ENCODE measurements at regions not wholly inside any gene's neighbourhood (a gene's known extent, or its start where the extent isn't known, plus 50 kb on each side); places are given as distances from the start of the nearest gene placed in this dataset.

DNA sequence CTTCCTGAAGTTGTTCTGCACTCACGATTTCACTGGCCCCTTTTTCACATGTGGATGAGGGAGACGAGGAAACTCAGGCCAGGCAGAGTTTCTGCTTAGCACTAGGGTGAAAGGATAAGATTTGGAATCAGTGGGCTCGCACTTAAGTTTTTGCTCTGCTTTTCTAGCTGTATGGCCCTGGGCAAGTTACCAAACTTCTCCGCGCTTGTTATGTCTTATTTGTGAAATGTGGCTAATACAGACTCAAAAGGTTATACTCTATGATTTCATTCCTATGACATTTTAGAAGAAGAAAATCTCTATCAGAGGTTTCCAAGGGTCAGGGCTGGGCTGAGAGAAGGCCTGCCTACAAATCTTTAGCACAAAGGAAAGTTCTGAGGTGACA is 191.9 kb upstream of the LRIG1 start:
- peak; percentile 43 for FAIRE-seq

DNA sequence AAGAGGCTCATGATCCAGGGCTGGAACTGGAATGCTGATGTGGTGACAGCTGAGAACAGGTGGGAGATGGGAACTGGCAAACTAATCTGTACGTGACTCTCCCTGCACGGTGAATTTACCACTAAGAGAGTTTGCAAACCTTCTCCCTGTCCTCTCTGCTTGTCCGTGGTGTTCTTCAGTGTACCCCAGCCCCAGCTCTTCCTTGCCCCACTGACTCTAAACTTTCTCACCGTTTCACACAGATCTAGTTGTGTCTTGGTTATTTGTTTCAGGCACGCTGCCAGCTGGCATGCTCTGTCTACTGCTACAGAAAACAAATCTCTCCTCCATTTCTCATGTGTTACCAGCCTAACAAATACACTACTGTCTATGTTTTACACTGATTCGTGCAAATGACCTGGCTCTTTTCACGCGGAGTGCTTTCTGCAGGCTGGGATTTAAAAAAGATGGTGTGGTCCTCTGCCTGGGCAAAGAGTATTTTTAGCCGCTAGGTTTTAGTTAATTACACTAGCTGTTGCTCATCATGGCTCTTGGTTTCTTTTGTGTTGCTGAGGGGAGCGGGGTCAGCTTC is 192.7 kb upstream of the LRIG1 start:
- no peak for FAIRE-seq

DNA sequence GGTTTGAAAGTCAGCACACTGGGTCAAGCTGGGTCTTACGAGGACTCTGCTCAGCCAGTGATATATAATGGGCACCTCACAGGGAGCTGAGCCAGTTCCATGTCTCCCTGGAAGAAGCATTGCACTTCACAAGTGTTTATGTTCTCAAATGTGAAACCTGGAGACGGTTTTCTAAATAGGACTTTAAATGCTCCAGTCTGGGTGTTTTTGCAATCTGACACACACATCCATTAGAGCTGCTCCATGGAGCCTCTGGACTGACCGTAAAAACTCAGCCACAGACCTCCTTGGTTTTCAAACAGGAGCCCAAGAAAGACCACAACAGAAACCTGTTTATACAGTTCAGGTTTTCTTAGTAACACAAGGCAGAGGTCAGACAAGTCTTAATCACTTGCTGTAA is 201.3 kb upstream of the LRIG1 start:
- FAIRE-seq = no peak

DNA sequence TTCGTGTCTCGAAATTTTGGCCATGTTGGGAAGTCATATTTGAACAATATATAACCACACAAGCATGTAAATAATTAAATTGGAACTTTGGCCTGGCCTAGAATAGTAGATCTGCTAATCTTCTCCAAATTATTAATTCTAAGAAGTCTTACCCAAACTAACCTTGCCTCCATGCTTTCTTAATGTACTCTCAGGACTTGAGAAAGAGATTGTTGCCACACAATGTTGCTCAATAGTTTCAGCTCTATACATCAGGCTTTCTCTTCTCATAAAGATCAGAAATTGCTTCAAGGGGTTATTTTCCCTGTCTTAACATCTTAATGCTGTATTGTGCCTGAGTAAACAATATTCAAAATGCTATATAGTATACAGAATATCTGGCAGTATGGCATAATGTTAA is 202.7 kb upstream of the LRIG1 start:
- FAIRE-seq = no peak

DNA sequence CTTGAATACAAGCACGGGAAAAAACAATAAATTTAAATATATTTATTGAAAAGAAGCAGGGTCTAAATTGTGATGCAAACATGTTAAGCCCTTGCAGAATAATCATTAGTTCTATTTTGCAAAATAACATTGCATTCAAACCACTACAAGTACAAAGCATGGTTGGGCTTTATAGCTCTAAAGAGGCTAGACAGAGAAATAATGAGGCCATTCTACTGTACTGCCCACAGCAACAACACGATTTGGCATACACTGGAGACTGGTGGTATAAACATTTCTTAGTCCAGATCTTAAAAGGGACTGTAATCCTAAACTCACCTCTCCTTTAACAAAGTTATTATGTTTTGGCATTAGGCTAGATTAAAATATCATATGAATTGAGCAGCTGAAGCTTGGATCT is 204.3 kb upstream of the LRIG1 start:
- no peak for FAIRE-seq

DNA sequence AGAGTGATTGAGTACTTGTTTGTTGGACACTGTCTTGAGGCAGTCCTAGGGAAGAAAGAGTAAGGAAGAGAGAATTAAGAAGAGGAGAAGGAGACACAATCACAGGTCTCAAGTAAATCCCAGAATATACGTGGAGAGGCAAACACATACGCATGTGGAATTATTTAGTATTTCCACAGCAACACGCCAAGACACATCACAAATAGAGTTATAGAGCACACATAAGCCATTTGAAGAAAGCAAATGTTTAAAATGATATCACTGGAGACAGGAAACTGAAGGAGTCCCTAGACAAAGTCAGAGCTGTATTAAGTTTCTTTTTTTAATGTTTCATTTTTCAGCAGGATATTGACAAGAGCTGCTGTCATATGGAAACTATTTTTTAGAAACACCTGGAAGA is 206.1 kb upstream of the LRIG1 start:
- FAIRE-seq = no peak

DNA sequence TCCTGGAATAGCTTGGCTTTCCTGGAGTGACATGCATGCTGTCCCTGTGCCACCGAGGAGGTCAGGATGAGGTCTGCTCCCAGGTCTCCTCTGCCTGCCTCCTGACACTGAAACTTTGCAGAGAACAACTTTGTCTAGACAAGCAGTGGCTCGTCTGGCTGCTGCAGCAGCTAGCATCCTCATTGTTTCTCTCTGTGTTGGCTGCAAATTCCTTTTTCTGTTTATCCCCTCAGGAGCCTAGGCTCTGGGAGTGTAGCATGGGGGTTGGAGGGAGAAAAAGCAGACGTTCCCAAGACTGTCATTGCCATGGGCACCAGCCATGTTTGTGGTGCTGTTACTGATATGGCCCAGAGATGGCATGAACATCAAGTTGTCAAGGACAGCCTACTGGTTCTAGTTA is 208.7 kb upstream of the LRIG1 start:
- no peak for FAIRE-seq

DNA sequence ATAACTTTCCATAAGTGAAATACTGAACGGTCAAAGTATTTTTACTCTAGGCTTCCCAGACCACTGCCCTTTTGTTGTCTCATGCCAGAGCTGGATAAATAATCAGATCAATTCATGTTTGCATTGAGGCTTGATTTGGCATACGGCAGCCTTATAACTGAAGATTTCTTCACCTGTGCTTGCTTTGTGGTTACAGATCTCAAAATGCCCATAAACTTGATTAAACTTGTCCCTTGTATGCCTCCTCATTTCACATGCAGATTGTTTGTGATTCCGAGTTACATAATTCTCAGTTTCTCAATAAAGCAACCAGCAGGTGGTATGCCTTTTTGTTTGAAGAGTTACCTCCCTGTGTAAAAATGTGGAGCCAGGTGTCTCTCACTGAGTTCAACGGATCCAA is 211.4 kb upstream of the LRIG1 start:
- FAIRE-seq = no peak

DNA sequence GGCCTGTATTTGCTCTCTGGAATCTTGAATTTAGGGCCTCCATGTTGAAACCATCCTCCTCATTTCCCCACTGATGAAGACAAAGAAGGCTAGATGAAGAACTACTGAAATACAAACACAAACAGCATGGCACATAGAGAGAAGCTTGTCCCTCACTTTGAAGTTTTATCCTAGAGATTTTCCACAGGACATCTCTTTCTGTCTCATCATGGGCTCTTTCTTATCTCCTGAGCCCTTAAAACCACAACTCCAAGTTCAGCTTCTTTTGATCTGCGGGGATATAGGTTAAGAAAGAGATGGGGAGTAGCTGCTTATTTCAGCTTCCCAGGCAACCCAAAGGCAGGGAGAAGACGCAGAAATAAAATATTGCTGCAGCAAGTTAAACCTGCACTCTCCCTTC is 213.1 kb upstream of the LRIG1 start:
- no peak for FAIRE-seq

DNA sequence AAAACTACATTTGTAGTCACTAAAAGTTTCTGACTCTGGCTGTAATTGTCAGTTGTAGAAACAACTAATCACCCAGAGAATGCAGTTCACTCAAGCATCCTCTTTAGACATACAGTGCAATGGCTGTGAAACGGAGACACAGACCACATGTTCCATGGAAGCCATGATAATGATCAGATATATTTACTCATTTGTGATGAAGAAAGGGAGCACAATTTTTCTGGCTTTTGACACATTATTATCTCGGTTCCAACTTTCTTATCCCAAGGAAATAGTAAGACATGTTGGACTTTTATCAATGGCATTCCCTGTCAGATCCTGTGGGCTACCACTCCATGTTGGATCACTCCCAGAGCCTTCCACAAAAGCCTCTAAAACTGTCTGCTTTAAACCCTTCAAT is 215.0 kb upstream of the LRIG1 start:
- FAIRE-seq = no peak

DNA sequence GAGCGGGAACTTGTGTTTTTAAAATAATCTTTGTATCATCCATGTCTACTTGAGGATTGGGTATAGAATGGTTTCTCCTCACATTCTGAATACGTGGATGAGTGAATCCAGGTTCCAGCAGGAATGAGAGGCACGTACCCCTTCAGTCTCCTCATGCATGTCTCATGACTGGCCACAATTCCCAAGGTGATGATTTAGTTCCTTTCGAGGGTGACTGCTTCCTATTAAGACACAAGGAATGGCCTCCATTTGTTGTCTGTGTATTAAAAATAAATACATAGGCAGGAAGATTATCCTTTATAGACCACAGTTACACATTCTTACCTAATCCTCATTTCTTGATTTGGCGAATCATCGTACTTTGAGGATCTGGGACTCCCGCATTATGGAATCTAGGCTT is 217.0 kb upstream of the LRIG1 start:
- no peak for FAIRE-seq

DNA sequence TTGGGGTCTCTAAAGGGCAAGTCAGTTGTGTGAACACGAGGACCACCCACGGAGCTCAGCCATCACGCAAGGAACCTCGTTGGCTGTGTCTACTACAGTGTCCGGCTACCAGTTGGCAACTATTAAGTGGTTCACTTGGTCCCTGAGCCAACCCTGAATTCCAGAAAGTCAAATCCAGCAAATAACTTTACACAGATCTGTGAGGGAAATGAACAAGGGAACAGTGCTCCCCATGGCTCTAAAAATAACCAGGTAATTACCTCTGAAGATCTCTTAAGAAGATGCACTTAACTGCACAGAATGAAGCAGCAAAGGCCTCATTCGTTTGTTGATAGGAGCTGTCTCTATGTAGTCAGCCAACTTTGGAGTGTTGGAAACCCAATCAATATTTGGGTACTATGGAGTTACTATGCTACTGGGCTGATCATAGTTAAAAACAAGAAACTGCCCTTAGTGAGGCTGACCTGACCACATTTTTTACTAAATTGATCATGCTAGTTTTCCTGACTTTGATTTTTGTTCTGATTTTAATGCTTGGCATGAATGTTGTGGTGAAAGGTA is 219.1 kb upstream of the LRIG1 start:
- FAIRE-seq = no peak

DNA sequence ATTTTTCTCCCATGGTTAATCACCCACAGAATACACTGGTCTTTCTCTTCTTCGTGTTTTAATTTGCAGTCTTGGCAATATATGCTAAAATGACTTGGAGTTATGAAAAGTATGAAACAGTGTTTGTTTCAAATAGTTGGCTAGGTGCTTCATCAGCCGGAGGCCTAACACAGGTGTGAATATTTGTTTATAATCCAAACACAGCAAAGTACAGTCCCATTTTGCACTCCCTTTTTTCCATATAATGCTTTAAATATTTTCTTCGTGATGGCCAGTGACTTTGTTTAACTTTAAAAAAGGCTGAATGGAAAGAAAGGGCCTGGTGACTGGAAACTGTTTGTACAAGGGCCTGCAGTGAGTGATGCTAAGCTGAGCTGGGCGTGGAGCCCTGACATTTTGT is 219.7 kb upstream of the LRIG1 start:
- no peak for FAIRE-seq

DNA sequence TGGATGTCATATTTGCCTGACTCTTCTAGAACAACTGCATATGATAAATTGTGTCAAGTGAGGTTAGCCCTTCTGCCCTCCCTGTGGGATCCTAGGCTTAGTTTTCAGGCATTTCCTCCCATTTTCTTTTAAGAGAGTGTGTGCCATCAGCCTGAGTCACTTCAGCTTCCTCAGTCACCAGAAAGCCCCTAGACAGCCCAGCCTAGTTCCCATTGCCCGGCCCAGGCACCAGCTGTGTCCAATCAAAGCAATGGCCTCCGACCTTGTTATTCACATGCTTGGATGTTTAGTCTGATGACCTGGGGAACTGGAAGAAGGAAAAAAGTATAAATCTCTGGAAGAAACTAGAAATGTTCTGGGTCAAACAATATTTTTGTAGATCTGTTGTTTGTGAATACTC is 221.9 kb upstream of the LRIG1 start:
- no peak for FAIRE-seq

DNA sequence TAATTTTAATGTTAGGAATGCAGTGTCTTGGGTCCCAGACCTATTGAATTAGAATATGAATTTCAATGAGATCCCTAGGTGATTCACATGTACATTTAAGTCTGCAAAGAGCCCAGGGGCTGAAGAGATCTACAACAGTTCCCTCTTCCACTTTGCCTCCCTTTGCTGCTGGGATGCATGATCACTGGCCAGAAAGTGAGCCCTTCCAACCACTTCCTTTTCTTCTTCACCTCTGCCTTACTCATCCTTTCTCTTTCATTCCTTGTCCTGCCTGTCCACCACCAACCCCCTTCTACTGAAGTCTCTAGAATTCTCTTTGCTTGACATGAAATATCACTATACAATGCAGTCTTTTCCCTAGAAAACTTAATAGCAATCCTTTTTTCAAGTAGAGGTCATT is 222.4 kb upstream of the LRIG1 start:
- FAIRE-seq = no peak

DNA sequence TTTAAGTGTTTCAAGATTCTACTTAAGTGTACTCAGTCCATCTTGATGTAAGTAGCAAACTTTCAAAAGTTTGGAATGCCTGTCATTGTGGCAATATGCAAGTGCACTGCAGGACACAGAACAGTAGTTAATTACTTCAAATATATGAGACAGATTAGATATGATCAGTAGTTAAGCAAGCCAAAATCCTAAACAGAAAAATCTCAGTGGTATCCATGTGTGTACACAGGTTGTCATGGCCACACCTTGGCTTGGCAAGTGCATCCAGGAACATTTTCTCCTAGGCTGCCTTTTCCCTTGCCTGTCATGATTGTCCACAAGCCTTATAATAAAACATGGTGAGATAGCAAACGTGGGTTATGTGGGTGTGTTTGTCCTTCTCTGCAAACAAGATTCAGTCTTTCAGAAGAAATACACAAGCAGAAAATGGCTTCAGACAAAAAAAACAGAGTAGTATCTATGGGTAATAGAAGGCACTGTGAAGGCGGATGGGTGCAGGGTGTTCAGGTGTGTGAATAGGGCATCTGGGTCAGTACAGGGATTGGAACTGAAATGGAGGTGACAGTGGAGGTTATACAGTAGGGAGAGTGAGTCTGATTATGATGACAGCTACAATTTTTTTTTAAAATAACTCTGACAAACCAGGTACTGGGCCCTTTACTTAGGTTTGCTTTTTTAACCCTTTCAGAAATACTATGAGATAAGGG is 229.0 kb upstream of the LRIG1 start:
- FAIRE-seq = no peak

DNA sequence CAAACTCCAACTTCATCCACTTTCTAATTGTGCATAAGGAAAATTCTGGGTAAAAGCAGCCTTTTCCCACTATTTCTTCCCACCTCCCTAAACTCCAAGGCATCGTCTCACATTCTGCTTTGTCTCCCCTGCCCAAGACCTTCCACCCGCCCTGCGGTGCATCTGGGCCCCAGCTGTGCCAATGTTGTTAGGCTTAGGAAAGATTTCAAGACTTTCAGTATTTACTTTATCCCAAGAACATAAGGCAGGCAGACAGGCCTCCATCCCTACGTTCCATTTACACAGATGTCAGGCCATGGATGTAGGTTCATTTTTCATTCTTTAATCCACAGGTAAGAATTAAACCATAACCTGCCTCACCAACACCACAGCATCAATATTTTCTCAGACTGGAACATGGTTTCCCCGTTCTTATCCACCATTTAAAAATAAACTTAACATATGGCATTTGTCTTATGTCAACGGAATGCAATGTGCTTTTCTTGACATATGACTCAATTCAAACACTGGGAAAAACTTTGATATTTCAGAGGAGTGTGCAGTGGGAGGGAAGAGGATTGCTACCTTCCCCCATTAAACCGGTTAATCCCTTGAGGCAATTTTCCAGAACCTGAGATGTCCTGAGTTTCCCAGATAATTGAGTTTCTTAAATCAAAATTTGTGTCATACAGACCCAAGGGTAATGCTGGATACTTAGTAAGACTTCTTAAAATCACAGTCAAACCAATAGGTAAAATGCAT is 238.0 kb upstream of the LRIG1 start:
- FAIRE-seq = no peak

DNA sequence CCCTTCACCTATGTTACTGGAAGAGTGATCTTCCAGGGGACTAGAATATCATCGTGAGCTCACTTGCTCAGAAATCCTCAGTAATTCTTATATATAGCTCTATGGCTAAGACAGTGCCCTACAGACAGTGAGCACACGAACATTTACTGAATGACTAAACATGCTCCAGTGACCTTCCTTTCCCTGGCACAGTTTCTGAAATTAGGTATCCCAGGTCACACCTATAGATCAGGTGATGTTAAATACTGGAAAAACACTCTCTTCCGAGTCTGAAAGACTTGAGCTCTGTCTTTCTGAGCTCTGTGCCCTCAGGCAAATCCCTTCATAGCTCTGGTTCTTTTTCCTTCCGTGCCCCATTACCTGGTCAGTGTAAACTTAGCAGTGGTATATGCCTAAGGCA is 239.4 kb upstream of the LRIG1 start:
- FAIRE-seq = no peak

DNA sequence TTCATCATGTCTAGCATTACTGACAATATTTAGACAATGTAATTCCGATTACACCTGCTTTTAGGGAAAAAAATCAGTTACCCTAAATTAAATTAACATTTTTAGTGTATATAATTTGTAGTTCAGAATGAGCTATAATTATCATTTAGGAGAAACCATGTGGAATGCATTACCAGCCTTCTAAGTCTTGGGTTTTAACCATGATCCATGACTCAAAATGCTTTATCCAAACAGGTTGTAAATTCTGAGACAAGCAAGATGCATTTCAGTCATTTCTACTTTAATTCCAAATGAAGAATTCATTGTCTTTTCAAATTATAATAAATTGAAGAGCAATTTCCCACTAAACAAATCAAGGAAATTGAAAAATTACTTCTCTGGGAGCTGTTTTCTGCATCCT is 243.7 kb upstream of the LRIG1 start:
- no peak for FAIRE-seq

DNA sequence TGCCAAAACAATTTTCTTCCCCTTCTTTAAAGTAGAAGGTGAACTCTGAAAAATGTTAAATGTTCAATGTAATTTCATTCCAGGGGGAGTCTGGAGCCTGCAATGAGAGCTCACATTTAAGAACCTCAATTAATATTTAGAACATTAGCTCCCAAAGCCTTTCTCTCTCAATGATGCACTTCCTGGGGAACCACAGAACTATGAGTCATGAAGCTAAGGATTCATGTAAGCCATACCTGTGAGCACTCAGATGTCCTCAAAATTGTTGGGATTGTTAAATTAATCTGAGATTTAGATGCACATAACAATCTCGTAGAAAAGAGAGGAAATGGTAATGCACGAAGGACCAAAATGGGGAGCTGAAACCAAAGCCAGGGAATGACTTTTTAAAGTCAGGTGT is 244.2 kb upstream of the LRIG1 start:
- no peak for FAIRE-seq

DNA sequence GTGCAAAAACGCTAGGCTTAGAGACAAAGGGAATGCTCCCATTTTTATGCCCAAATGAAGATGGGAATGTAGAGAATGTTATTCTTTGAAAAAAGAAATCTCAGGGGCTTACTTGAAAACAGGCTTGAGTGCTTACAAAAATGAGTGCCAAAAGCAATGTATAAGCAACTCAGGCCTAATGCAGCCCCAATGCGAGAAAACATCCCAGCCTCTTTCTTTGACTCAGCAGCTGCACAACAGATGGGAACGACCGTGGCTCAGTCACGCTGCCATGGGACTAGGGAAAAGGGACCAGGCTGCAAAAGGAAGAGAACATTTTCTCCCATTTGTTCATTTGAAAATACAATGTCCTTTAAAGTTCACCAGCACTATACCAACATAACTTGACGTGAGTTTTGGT is 246.4 kb upstream of the LRIG1 start:
- FAIRE-seq = no peak

DNA sequence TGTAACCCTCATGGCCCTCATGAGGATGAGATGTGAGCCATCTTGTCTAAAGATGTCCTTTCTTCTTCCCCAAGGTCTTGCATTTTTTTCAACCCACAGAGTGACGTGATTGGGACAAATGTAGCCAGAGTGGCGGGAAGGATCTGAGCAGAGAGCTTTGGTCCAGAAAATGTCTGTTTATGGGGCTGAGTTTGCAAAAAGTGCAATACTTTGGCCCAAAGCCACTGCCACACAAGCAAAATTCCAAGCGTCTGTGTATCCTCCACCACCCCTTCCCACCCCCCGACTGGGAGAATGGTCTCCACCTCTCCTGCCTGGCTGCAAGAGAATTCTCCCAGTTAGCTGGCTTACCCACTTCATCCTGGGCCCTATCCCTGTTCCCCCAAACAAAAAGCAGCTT is 246.9 kb upstream of the LRIG1 start:
- no peak for FAIRE-seq

DNA sequence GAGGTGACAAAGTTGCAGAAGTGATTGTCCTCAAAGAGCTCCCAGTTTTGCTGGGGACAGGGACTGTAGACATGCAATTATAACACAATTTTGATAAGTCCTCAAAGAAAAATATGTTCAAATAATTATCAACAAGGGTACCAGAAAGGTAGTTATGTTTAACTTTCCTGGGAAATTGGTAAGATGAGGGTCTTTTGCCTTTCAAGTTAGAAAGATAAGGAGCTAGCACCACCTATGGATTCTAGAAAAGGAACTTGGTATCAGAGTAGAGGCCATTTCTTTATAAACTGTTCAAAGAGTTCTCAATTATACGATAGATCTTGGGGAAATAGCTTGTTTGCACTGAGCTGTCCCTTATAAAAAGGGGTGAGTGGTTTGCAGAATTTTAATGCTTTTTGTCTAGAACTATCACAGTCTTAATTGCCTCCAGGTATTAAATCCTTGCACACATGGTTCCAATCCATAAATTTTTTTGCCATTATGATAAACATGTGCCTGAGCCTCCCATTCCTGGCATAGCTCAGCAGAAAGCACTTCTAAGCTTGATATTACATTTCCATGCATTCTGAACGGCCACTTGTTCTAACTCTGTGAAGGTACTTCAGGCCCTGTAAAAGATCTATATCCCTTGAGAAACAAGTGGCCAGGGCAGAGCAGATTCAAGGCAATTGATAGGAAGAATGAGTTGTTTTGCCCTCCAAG is 247.5 kb upstream of the LRIG1 start:
- FAIRE-seq = no peak

DNA sequence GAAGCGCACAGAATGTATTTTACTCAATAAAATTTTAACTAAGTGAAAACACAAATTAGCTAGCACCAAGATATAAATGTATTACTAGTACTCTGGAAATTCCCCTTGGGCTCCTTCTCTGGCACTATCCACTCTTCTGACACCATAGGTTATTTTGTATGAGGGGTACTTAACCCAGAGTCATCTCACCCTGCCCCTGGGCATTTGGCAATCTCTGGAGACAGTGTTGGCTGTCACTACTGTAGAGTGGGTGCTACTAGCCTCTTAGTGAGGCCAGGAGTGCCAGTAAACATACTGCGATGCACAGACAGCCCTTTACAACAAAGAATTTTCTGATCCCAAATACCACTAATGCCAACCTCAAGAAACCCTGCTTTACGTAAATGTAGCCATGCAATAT is 246.3 kb upstream of the KBTBD8 start:
- no peak for FAIRE-seq
